ENCODE measurements at regions not wholly inside any gene's neighbourhood (a gene's known extent, or its start where the extent isn't known, plus 50 kb on each side); places are given as distances from the start of the nearest gene placed in this dataset.

DNA sequence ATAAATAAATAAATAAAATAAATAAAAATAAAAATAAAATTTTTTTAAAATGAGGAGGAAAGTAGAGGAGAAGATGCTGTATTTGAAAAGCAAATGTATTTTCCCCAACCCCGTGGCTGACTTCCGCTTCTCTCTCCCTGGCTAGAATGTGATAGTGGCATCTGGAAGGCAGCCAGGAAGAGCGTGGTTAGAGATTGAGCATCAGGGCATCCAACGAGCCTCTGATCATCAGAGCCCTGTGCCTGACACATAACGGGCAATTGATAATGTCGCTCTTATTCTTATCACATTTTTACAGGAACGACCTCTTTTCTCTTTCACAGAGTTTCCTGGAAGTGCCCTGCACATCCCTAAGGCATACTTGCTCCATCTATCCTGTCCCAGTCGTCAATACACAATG lies 496.9 kb upstream of the TMEM132C start:
- Histone ChIP-seq H3K4me3 (replicated peaks in 1 of 3; ENCODE audit: insufficient read depth in 1 of 3, low read depth in 1 of 3, low read length in 3 of 3) (no peak overlapping the region), H4K20me1 (replicated peaks; ENCODE audit: control insufficient read depth, extremely low read depth, insufficient read depth, low read length) (no peaks in the 10 kb centered on the region), H3K9me3 (replicated peaks; ENCODE audit: control insufficient read depth, insufficient read depth, low read length) (peaks cover 5% of the 10 kb centered on the region), H3K9ac (replicated peaks; ENCODE audit: extremely low read depth, insufficient read depth, low read length) (no peak overlapping the region), H2AFZ (ENCODE audit: low read depth, low read length) (no peak overlapping the region), H3K9me1 (replicated peaks; ENCODE audit: control insufficient read depth, extremely low read depth, insufficient read depth, low read length) (no peaks in the 10 kb centered on the region), H3K4me2 (ENCODE audit: insufficient read depth, low read length) (no peak overlapping the region), H3K27ac (ENCODE audit: insufficient read depth, low read depth, low read length) (no peak overlapping the region), H3K36me3 (ENCODE audit: control insufficient read depth in 2 of 2, extremely low read depth in 1 of 2, insufficient read depth in 2 of 2, low read length in 2 of 2) (no peaks in the 10 kb centered on the region), H3K27me3 (ENCODE audit: control insufficient read depth in 2 of 2, insufficient read depth in 2 of 2, low read length in 2 of 2) (no peaks in the 10 kb centered on the region), H3K4me1 (ENCODE audit: control insufficient read depth, extremely low read depth, insufficient read depth, low read length) (no peaks in the 10 kb centered on the region), H3K79me2 (ENCODE audit: control insufficient read depth, insufficient read depth, low read length) (no peaks in the 10 kb centered on the region)
- no TSS peak for BruUV-seq (replicated peaks)
- FAIRE-seq (no peak), DNase-seq (ENCODE audit: low read depth, low spot score) (no peak)
- dilution Hi-C loops (cut with MboI; ENCODE audit: extremely low pct_ligation_motif_present, low sequenced_read_pairs), result no loop called here
- POLR2A ChIA-PET, result no interaction called here
- CTCF ChIA-PET, result no interaction called here
- intact Hi-C loops (cut with micrococcal nuclease), result no loop called here
- TF ChIP-seq MYC (IDR thresholded peaks at IDR 0.05; ENCODE audit: low read depth, low read length), result no peak
- no peak for TF ChIP-seq GATA2 (IDR thresholded peaks at IDR 0.05; ENCODE audit: insufficient read depth, insufficient read length, low read depth, low read length)
- no peak for TF ChIP-seq JUN (IDR thresholded peaks at IDR 0.05; ENCODE audit: borderline replicate concordance, insufficient read depth, insufficient read length, low read depth)
- TF ChIP-seq, protein P1, sequence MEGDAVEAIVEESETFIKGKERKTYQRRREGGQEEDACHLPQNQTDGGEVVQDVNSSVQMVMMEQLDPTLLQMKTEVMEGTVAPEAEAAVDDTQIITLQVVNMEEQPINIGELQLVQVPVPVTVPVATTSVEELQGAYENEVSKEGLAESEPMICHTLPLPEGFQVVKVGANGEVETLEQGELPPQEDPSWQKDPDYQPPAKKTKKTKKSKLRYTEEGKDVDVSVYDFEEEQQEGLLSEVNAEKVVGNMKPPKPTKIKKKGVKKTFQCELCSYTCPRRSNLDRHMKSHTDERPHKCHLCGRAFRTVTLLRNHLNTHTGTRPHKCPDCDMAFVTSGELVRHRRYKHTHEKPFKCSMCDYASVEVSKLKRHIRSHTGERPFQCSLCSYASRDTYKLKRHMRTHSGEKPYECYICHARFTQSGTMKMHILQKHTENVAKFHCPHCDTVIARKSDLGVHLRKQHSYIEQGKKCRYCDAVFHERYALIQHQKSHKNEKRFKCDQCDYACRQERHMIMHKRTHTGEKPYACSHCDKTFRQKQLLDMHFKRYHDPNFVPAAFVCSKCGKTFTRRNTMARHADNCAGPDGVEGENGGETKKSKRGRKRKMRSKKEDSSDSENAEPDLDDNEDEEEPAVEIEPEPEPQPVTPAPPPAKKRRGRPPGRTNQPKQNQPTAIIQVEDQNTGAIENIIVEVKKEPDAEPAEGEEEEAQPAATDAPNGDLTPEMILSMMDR (IDR thresholded peaks at IDR 0.05; ENCODE audit: extremely low read depth in 1 of 2, insufficient read depth in 1 of 2, low read depth in 1 of 2, low read length in 2 of 2), result no peak
- TF ChIP-seq POLR2AphosphoS5 (IDR thresholded peaks at IDR 0.05; ENCODE audit: insufficient read depth, low read depth, low read length), result no peak
- TF ChIP-seq FOS (IDR thresholded peaks at IDR 0.05; ENCODE audit: borderline replicate concordance, insufficient read depth, low read length), result no peak
- TF ChIP-seq EZH2 (IDR thresholded peaks at IDR 0.05; ENCODE audit: borderline replicate concordance, low read depth, low read length, severe bottlenecking), result no peak
- TF ChIP-seq, protein P2, sequence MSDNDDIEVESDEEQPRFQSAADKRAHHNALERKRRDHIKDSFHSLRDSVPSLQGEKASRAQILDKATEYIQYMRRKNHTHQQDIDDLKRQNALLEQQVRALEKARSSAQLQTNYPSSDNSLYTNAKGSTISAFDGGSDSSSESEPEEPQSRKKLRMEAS (IDR thresholded peaks at IDR 0.05; ENCODE audit: insufficient read depth, insufficient read length), result no peak
- TF ChIP-seq POLR2A (IDR thresholded peaks at IDR 0.05; ENCODE audit: low read depth, low read length), result no peak

All from endothelial cell of umbilical vein (primary cell).